HFFc6 (cell line): ENCODE measurements at regions not wholly inside any gene's neighbourhood (a gene's known extent, or its start where the extent isn't known, plus 50 kb on each side); places are given as distances from the start of the nearest gene placed in this dataset.
"Not testable (repeated sequence)": the region's sequence is repeated elsewhere in the genome, so short reads cannot be mapped to it uniquely, and the experiment has no call there.

Experiments
- DNase-seq: peaks from one replicate; pipeline ENCODE4 v3.0.0-alpha.2; 2018
- H3K27ac Mint-ChIP-seq: 2 replicates; pipeline ENCODE4 v1.8.0; 2020; ENCODE audit warnings: mild to moderate bottlenecking, mixed read lengths
- H3K27me3 Mint-ChIP-seq: 2 replicates; pipeline ENCODE4 v1.8.0; 2021; ENCODE audit warnings: mild to moderate bottlenecking, moderate library complexity, mixed read lengths; ENCODE audit not compliant: insufficient read depth
- H3K36me3 Mint-ChIP-seq: 2 replicates; pipeline ENCODE4 v1.8.0; 2021; ENCODE audit warnings: low read depth, mixed read lengths
- H3K4me1 Mint-ChIP-seq: 2 replicates; pipeline ENCODE4 v1.8.0; 2020; ENCODE audit warnings: low read depth, mixed read lengths
- H3K4me3 Mint-ChIP-seq: 2 replicates; pipeline ENCODE4 v1.8.0; 2020; ENCODE audit warnings: mild to moderate bottlenecking, moderate library complexity, mixed read lengths
- H3K9me3 Mint-ChIP-seq: 2 replicates; pipeline ENCODE4 v1.8.0; 2020; ENCODE audit warnings: mild to moderate bottlenecking, mixed read lengths
- TF ChIP-seq, protein P1 (sequence below): fragments of 200-600 bp; sonication (generic); IDR thresholded peaks from 2 replicates; pipeline ENCODE4 v1.5.0; 2021; ENCODE audit warnings: antibody characterized with exemption, mild to moderate bottlenecking

DNA sequence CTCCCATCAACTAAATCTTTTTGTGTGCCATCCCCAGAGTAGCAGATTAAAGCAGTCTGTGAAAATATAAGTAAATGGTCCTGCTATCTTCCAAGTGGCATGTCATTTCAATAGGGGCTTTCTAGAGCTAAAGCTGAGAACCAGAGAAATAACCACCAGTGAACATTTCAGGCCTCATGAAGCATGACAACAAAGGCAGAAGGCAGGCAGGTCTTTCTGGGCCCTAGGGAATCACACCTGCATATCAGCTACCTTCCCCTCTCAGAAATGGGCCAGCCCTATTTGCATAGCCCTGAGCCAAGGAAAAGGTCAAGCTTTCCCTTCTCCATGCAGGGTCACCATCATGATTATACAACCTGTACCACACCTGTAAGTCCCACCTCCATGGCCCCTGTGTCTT is 205.3 kb downstream of the DEPDC1B start:
- Mint-ChIP-seq H3K27ac (no peak overlapping the region), H3K36me3 (no peaks in the 10 kb centered on the region), H3K27me3 (no peaks in the 10 kb centered on the region), H3K9me3 (no peaks in the 10 kb centered on the region), H3K4me3 (no peak overlapping the region), H3K4me1 (peaks cover 24% of the 10 kb centered on the region; the same call in 1 of the 2 replicates)
- TF ChIP-seq, protein P1, sequence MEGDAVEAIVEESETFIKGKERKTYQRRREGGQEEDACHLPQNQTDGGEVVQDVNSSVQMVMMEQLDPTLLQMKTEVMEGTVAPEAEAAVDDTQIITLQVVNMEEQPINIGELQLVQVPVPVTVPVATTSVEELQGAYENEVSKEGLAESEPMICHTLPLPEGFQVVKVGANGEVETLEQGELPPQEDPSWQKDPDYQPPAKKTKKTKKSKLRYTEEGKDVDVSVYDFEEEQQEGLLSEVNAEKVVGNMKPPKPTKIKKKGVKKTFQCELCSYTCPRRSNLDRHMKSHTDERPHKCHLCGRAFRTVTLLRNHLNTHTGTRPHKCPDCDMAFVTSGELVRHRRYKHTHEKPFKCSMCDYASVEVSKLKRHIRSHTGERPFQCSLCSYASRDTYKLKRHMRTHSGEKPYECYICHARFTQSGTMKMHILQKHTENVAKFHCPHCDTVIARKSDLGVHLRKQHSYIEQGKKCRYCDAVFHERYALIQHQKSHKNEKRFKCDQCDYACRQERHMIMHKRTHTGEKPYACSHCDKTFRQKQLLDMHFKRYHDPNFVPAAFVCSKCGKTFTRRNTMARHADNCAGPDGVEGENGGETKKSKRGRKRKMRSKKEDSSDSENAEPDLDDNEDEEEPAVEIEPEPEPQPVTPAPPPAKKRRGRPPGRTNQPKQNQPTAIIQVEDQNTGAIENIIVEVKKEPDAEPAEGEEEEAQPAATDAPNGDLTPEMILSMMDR = no peak
- no peak for DNase-seq

DNA sequence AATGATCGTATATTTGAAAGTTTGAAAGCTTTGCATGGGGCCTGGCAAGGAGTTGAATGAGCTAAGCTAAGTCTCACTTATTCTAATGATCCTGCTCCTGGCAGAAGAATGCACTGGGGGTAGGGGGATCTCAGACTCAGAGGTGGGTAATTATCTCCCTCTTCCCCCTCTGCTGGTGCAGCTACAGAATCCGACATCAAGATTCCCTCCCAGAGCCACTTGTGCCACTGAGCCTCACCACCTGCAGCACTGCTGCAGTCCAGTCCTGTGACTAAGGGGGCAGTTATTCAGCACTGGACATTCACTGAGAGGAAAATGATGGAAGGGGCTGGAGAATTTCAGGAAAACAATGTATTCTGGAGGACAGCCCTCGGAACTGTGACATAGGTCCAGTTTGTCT is 205.8 kb downstream of the DEPDC1B start:
- Mint-ChIP-seq H3K9me3 (no peaks in the 10 kb centered on the region), H3K4me3 (no peak overlapping the region), H3K36me3 (no peaks in the 10 kb centered on the region), H3K27ac (no peak overlapping the region), H3K27me3 (no peaks in the 10 kb centered on the region), H3K4me1 (peaks cover 26% of the 10 kb centered on the region; the same call in 1 of the 2 replicates)
- no peak for DNase-seq
- TF ChIP-seq, protein P1 = no peak

DNA sequence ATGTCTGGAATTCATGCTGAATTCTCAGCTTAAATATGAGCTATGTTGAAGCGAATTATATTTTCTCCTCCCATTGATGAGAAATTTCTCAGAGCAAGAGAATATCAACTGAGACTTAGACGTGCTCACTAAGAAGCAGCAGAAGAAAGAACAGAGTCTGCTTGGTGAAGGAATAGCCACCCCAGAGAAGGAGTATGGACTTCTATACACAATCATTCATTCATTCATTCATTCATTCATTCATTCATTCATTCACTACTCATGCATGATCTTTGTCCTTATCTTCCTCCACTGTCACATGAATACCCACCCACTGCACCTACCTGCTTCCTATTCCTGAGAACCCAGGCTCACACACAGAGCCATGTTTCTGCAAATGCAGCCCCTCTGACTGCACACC is 206.6 kb downstream of the DEPDC1B start:
- TF ChIP-seq, protein P1 = no peak
- no peaks in the 10 kb centered on the region for H3K36me3 Mint-ChIP-seq
- no peaks in the 10 kb centered on the region for H3K27me3 Mint-ChIP-seq
- H3K4me1 Mint-ChIP-seq = peaks cover 34% of the 10 kb centered on the region
- no peak overlapping the region for H3K4me3 Mint-ChIP-seq
- H3K9me3 Mint-ChIP-seq = no peaks in the 10 kb centered on the region
- peak overlapping the region; percentile 25; the same call in 1 of the 2 replicates for H3K27ac Mint-ChIP-seq
- DNase-seq = no peak

DNA sequence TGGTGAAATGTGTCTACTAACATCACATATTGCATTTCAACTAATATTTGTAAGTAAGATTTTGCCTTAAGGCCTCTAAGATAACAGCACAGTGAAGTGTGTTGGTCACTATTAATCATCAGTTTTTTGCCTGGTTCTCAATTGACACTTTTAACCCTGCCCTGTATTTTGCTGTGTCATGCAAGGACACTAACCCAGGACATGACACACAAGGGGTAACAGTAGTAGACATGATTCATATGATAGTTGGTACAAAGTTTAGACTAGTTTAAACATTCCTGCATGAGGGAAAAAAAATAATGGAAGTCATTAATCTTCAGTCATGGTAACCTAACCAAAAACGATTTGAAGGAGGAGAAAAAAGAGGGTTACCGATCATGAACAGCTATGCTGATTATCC is 207.0 kb downstream of the DEPDC1B start:
- Mint-ChIP-seq H3K4me3 (no peak overlapping the region), H3K9me3 (no peaks in the 10 kb centered on the region), H3K27ac (peak overlapping the region; percentile 25; the same call in 1 of the 2 replicates), H3K4me1 (peaks cover 34% of the 10 kb centered on the region), H3K36me3 (no peaks in the 10 kb centered on the region), H3K27me3 (no peaks in the 10 kb centered on the region; the same call in 1 of the 2 replicates)
- TF ChIP-seq, protein P1 = no peak
- peak; percentile 4 for DNase-seq

DNA sequence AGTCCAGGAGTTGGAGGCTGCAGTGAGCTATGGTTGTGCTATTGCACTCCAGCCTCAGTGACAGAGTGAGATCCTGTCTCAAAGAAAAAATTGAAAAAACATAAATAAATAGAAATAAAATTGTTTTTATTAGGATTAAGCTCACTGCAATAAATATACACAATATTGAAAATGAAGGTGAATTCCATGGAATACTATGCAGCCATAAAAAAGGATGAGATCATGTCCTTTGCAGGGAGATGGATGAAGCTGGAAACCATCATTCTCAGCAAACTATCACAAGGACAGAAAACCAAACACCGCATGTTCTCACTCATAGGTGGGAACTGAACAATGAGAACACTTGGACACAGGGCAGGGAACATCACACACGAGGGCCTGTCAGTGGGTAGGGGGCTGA is 207.6 kb downstream of the DEPDC1B start:
- not testable (repeated sequence) for DNase-seq, H3K9me3 Mint-ChIP-seq, H3K36me3 Mint-ChIP-seq, H3K27ac Mint-ChIP-seq, H3K4me3 Mint-ChIP-seq, H3K27me3 Mint-ChIP-seq
- peaks cover 35% of the 10 kb centered on the region for H3K4me1 Mint-ChIP-seq

DNA sequence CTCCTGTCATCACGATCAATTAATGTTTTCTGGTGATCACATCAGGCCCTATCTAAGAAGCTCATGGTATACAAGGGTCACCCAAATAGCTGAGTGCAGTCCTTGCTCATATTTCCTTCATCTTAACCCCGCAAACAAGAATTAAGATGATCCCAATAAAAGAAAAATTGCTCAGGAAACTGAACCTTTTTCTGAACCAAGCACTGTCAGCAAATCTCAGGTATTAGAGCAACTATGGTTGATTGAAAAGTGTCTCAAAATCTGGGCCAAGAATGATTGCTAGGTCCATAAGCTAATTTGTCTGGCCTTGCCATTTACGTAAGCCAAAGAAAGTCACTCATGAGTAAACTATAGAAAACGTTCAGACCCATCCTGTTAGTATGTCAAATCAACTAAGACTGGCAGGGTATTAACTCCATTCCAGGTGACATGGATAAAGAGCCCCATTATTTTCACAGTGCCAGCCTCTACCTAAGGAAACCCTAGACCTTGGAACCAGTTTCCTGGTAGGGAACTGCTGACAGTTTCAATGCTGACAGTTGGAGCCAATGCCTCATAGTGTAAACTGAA is 209.3 kb downstream of the DEPDC1B start:
- TF ChIP-seq, protein P1 = no peak
- Mint-ChIP-seq H3K36me3 (no peaks in the 10 kb centered on the region), H3K27me3 (no peaks in the 10 kb centered on the region; the same call in 1 of the 2 replicates), H3K4me3 (no peak overlapping the region), H3K9me3 (no peaks in the 10 kb centered on the region), H3K4me1 (peaks cover 30% of the 10 kb centered on the region), H3K27ac (no peak overlapping the region)
- no peak for DNase-seq
